H1 (cell line): ENCODE measurements at regions not wholly inside any gene's neighbourhood (a gene's known extent, or its start where the extent isn't known, plus 50 kb on each side); places are given as distances from the start of the nearest gene placed in this dataset.

ENCODE experiments used
- ATF3 ChIP-seq: IDR thresholded peaks from 2 replicates; pipeline ENCODE4 v1.6.1; 2011; ENCODE audit warnings: low read depth, mild to moderate bottlenecking, low read length; ENCODE audit not compliant: insufficient read depth
- RFX5 ChIP-seq: IDR thresholded peaks from 2 replicates; pipeline ENCODE4 v1.6.1; 2011; ENCODE audit warnings: low read depth, low read length, improper control_type of control experiment, borderline replicate concordance
- TAF1 ChIP-seq: IDR thresholded peaks from 2 replicates; pipeline ENCODE4 v1.6.1; 2011; ENCODE audit warnings: mild to moderate bottlenecking, low read depth, low read length

GRCh38 chr3:13198264-13198879 is 125.1 kb upstream of the IQSEC1 start (continued):
- TF ChIP-seq RFX5 = no peak
- no peak for TF ChIP-seq TAF1
- no peak for TF ChIP-seq ATF3
